ENCODE measurements at regions not wholly inside any gene's neighbourhood (a gene's known extent, or its start where the extent isn't known, plus 50 kb on each side); places are given as distances from the start of the nearest gene placed in this dataset.

- TF ChIP-seq RAD21 (IDR thresholded peaks at IDR 0.05; ENCODE audit: low read depth) (no peak), CREB1 (IDR thresholded peaks at IDR 0.05; ENCODE audit: low read depth) (no peak), FOXM1 (IDR thresholded peaks at IDR 0.05; ENCODE audit: borderline replicate concordance, low read depth) (no peak), EP300 (IDR thresholded peaks at IDR 0.05; ENCODE audit: borderline replicate concordance) (no peak), ZBTB7A (IDR thresholded peaks at IDR 0.05; ENCODE audit: low read depth) (no peak), TEAD4 (IDR thresholded peaks at IDR 0.05) (no peak), REST (IDR thresholded peaks at IDR 0.05; ENCODE audit: low read depth) (no peak), TAF1 (IDR thresholded peaks at IDR 0.05; ENCODE audit: low read depth) (no peak), USF1 (IDR thresholded peaks at IDR 0.05) (no peak), TCF12 (IDR thresholded peaks at IDR 0.05; ENCODE audit: low read depth) (no peak), EGR1 (IDR thresholded peaks at IDR 0.05) (no peak), MAX (IDR thresholded peaks at IDR 0.05) (no peak), CEBPB (IDR thresholded peaks at IDR 0.05) (no peak), YY1 (IDR thresholded peaks at IDR 0.05; ENCODE audit: low read depth) (no peak), NFIC (IDR thresholded peaks at IDR 0.05) (no peak)
These were observed 624.7 kb downstream of the BUD13 start for GRCh38 chr11:116148056-116148455.

GRCh38 chr11:116145187-116145865 lies 627.5 kb downstream of the BUD13 start:
- TF ChIP-seq EGR1 (IDR thresholded peaks at IDR 0.05), result no peak

GRCh38 chr11:116144387-116144958 lies 628.3 kb downstream of the BUD13 start:
- TF ChIP-seq EGR1 (IDR thresholded peaks at IDR 0.05) (no peak), RAD21 (IDR thresholded peaks at IDR 0.05; ENCODE audit: low read depth) (no peak), MAX (IDR thresholded peaks at IDR 0.05) (no peak), REST (IDR thresholded peaks at IDR 0.05; ENCODE audit: low read depth) (no peak), TCF12 (IDR thresholded peaks at IDR 0.05; ENCODE audit: low read depth) (no peak), EP300 (IDR thresholded peaks at IDR 0.05; ENCODE audit: borderline replicate concordance) (no peak), CEBPB (IDR thresholded peaks at IDR 0.05) (no peak)

- no peak for TF ChIP-seq CEBPB (IDR thresholded peaks at IDR 0.05)
- no peak for TF ChIP-seq CREB1 (IDR thresholded peaks at IDR 0.05; ENCODE audit: low read depth)
- TF ChIP-seq RAD21 (IDR thresholded peaks at IDR 0.05; ENCODE audit: low read depth), result no peak
- TF ChIP-seq REST (IDR thresholded peaks at IDR 0.05; ENCODE audit: low read depth), result no peak
- TF ChIP-seq TCF12 (IDR thresholded peaks at IDR 0.05; ENCODE audit: low read depth), result no peak
- TF ChIP-seq EGR1 (IDR thresholded peaks at IDR 0.05), result no peak
- no peak for TF ChIP-seq EP300 (IDR thresholded peaks at IDR 0.05; ENCODE audit: borderline replicate concordance)
- TF ChIP-seq USF1 (IDR thresholded peaks at IDR 0.05), result no peak
- no peak for TF ChIP-seq MAX (IDR thresholded peaks at IDR 0.05)
- no peak for TF ChIP-seq TEAD4 (IDR thresholded peaks at IDR 0.05)
- TF ChIP-seq YY1 (IDR thresholded peaks at IDR 0.05; ENCODE audit: low read depth), result no peak
- no peak for TF ChIP-seq NFIC (IDR thresholded peaks at IDR 0.05)
- TF ChIP-seq FOXM1 (IDR thresholded peaks at IDR 0.05; ENCODE audit: borderline replicate concordance, low read depth), result no peak
- no peak for TF ChIP-seq ZBTB7A (IDR thresholded peaks at IDR 0.05; ENCODE audit: low read depth)
- no peak for TF ChIP-seq TAF1 (IDR thresholded peaks at IDR 0.05; ENCODE audit: low read depth)
These were observed 634.1 kb upstream of the CADM1 start for GRCh38 chr11:116138280-116138679.

Data from Ishikawa (cell line).